ENCODE measurements at regions not wholly inside any gene's neighbourhood (a gene's known extent, or its start where the extent isn't known, plus 50 kb on each side); places are given as distances from the start of the nearest gene placed in this dataset.

GRCh38 chr22:42202048-42202447, 68.4 kb downstream of the TCF20 start:
- TF ChIP-seq POLR2AphosphoS5 (IDR thresholded peaks at IDR 0.05) (no peak), POLR2A (IDR thresholded peaks at IDR 0.05) (no peak)
